Trophoblast cell (in vitro differentiated cells and primary cell): ENCODE measurements at regions not wholly inside any gene's neighbourhood (a gene's known extent, or its start where the extent isn't known, plus 50 kb on each side); places are given as distances from the start of the nearest gene placed in this dataset.

Experiments
- DNase-seq, 2 donors: peaks; one replicate each; pipeline ENCODE4 v3.0.0-alpha.2; 2016
- H2AFZ ChIP-seq: 2 replicates; pipeline ENCODE4 v1.6.1; 2013; ENCODE audit warnings: low read length, moderate library complexity, mild to moderate bottlenecking; ENCODE audit not compliant: insufficient read depth, poor library complexity
- H2AK5ac ChIP-seq: 2 replicates; pipeline ENCODE4 v1.6.1; 2013; ENCODE audit warnings: mild to moderate bottlenecking, low read length
- H2BK120ac ChIP-seq: 2 replicates; pipeline ENCODE4 v1.6.1; 2013; ENCODE audit warnings: low read length, mild to moderate bottlenecking, moderate library complexity; ENCODE audit not compliant: insufficient read depth, poor library complexity
- H2BK12ac ChIP-seq: 2 replicates; pipeline ENCODE4 v1.6.1; 2013; ENCODE audit warnings: mild to moderate bottlenecking, low read length, moderate library complexity
- H2BK5ac ChIP-seq: 2 replicates; pipeline ENCODE4 v1.6.1; 2013; ENCODE audit warnings: low read length, low read depth, moderate library complexity, mild to moderate bottlenecking; ENCODE audit not compliant: poor library complexity
- H3K14ac ChIP-seq: 2 replicates; pipeline ENCODE4 v1.6.1; 2013; ENCODE audit warnings: mild to moderate bottlenecking, low read length
- H3K18ac ChIP-seq: 2 replicates; pipeline ENCODE4 v1.6.1; 2013; ENCODE audit warnings: mild to moderate bottlenecking, low read length
- H3K23ac ChIP-seq: 2 replicates; pipeline ENCODE4 v1.6.1; 2013; ENCODE audit warnings: low read length
- H3K27ac ChIP-seq: 2 replicates; pipeline ENCODE4 v1.5.1; 2013; ENCODE audit warnings: low read depth, mild to moderate bottlenecking, inconsistent platforms, low read length, moderate library complexity
- H3K27me3 ChIP-seq: 2 replicates; pipeline ENCODE4 v1.6.1; 2013; ENCODE audit warnings: inconsistent platforms, mild to moderate bottlenecking, low read length, moderate library complexity; ENCODE audit not compliant: insufficient read depth
- H3K36me3 ChIP-seq, 2 experiments: 1 replicate in 1 of 2; 2 replicates in 1 of 2; pipeline ENCODE4 v1.6.1; 2013; ENCODE audit warnings: low read length in 2 of 2, mild to moderate bottlenecking in 2 of 2, moderate library complexity in 1 of 2; ENCODE audit not compliant: insufficient read depth in 2 of 2, control insufficient read depth in 1 of 2
- H3K4ac ChIP-seq: 2 replicates; pipeline ENCODE4 v1.6.1; 2013; ENCODE audit warnings: low read depth, mild to moderate bottlenecking, low read length, moderate library complexity
- H3K4me1 ChIP-seq, 2 experiments: 1 replicate in 1 of 2; 2 replicates in 1 of 2; pipeline ENCODE4 v1.6.1; 2013; ENCODE audit warnings: low read length in 2 of 2, mild to moderate bottlenecking in 2 of 2, moderate library complexity in 1 of 2; ENCODE audit not compliant: insufficient read depth in 2 of 2, control insufficient read depth in 1 of 2
- H3K4me2 ChIP-seq: 2 replicates; pipeline ENCODE4 v1.6.1; 2013; ENCODE audit warnings: inconsistent platforms, mild to moderate bottlenecking, low read length, moderate library complexity
- H3K4me3 ChIP-seq: 2 replicates; pipeline ENCODE4 v1.5.1; 2013; ENCODE audit warnings: mild to moderate bottlenecking, low read depth, low read length, inconsistent platforms
- H3K79me1 ChIP-seq: one replicate; pipeline ENCODE4 v1.6.1; 2013; ENCODE audit warnings: low read length
- H3K79me2 ChIP-seq: 2 replicates; pipeline ENCODE4 v1.6.1; 2013; ENCODE audit warnings: low read length, mild to moderate bottlenecking; ENCODE audit not compliant: control insufficient read depth, insufficient read depth, poor library complexity
- H3K9ac ChIP-seq: 2 replicates; pipeline ENCODE4 v1.6.1; 2013; ENCODE audit warnings: mild to moderate bottlenecking, low read length
- H3K9me3 ChIP-seq: 2 replicates; pipeline ENCODE4 v1.6.1; 2013; ENCODE audit warnings: low read depth, mild to moderate bottlenecking, control low read depth, inconsistent platforms, low read length; ENCODE audit not compliant: insufficient read depth
- H4K12ac ChIP-seq: 2 replicates; pipeline ENCODE4 v1.6.1; 2013; ENCODE audit warnings: low read depth, mild to moderate bottlenecking, low read length, moderate library complexity
- H4K8ac ChIP-seq: 2 replicates; pipeline ENCODE4 v1.6.1; 2013; ENCODE audit warnings: low read depth, mild to moderate bottlenecking, low read length, moderate library complexity
- H4K91ac ChIP-seq: one replicate; pipeline ENCODE4 v1.6.1; 2013; ENCODE audit warnings: low read depth, mild to moderate bottlenecking, low read length, moderate library complexity
- WGBS: extraction: QIAGEN DNeasy Blood & Tissue Kit; methylation state at CpG from one replicate; pipeline ENCODE4 v1.1.7; 2013; ENCODE audit warnings: missing lambda C conversion rate; ENCODE audit not compliant: insufficient read length, insufficient coverage; ENCODE audit errors: extremely low coverage; 5-methylcytosine and 5-hydroxymethylcytosine counted together

GRCh38 chr1:226482975-226483700 is 65.4 kb upstream of the STUM start:
- H3K14ac ChIP-seq: no peak overlapping the region
- no peak overlapping the region for H3K23ac ChIP-seq
- no peak overlapping the region for H2BK120ac ChIP-seq
- no peak overlapping the region for H3K9ac ChIP-seq
- H3K27me3 ChIP-seq: no peaks in the 10 kb centered on the region
- H3K4me3 ChIP-seq: no peak overlapping the region
- H3K36me3 ChIP-seq: no peaks in the 10 kb centered on the region
- no peak overlapping the region for H2BK5ac ChIP-seq
- no peak for DNase-seq
- H2BK12ac ChIP-seq: no peak overlapping the region
- H3K9me3 ChIP-seq: no peaks in the 10 kb centered on the region
- no peak overlapping the region for H3K4me2 ChIP-seq
- H2AFZ ChIP-seq: no peak overlapping the region
- no peak overlapping the region for H4K8ac ChIP-seq
- no peak overlapping the region for H3K27ac ChIP-seq
- H3K79me1 ChIP-seq: no peaks in the 10 kb centered on the region
- WGBS: no CpG with 5 or more reads among the region's 10 CpGs
- no peak overlapping the region for H2AK5ac ChIP-seq
- H4K91ac ChIP-seq: no peak overlapping the region
- no peaks in the 10 kb centered on the region for H3K79me2 ChIP-seq
- H3K18ac ChIP-seq: no peak overlapping the region
- no peak overlapping the region for H4K12ac ChIP-seq
- H3K4me1 ChIP-seq: peaks cover 0 to 2% of the 10 kb centered on the region in 2 experiments
- no peak overlapping the region for H3K4ac ChIP-seq

- no CpG with 5 or more reads among the region's 5 CpGs for WGBS
- no peaks in the 10 kb centered on the region for H3K9me3 ChIP-seq
- H2BK120ac ChIP-seq: no peak overlapping the region
- no peak overlapping the region for H4K91ac ChIP-seq
- H3K4me2 ChIP-seq: no peak overlapping the region
- no peak overlapping the region for H2AK5ac ChIP-seq
- H3K4me1 ChIP-seq: peaks cover 0 to 2% of the 10 kb centered on the region in 2 experiments
- no peak overlapping the region for H2AFZ ChIP-seq
- no peak overlapping the region for H4K12ac ChIP-seq
- no peaks in the 10 kb centered on the region for H3K27me3 ChIP-seq
- H3K79me2 ChIP-seq: no peaks in the 10 kb centered on the region
- no peak overlapping the region for H3K27ac ChIP-seq
- H3K4ac ChIP-seq: no peak overlapping the region
- H4K8ac ChIP-seq: no peak overlapping the region
- no peaks in the 10 kb centered on the region for H3K36me3 ChIP-seq
- H3K23ac ChIP-seq: no peak overlapping the region
- DNase-seq: no peak
- H3K18ac ChIP-seq: no peak overlapping the region
- H3K79me1 ChIP-seq: no peaks in the 10 kb centered on the region
- H2BK12ac ChIP-seq: no peak overlapping the region
- H3K4me3 ChIP-seq: no peak overlapping the region
- no peak overlapping the region for H3K14ac ChIP-seq
- no peak overlapping the region for H3K9ac ChIP-seq
- no peak overlapping the region for H2BK5ac ChIP-seq
Measured at GRCh38 chr1:226485192-226485591, 63.4 kb upstream of the STUM start.

- no peaks in the 10 kb centered on the region for H3K36me3 ChIP-seq
- no peak overlapping the region for H3K4me3 ChIP-seq
- no peak overlapping the region for H2BK120ac ChIP-seq
- H2BK12ac ChIP-seq: no peak overlapping the region
- no peak overlapping the region for H4K91ac ChIP-seq
- H3K27me3 ChIP-seq: no peaks in the 10 kb centered on the region
- H3K27ac ChIP-seq: no peak overlapping the region
- H4K8ac ChIP-seq: no peak overlapping the region
- no peak overlapping the region for H2BK5ac ChIP-seq
- H2AFZ ChIP-seq: no peak overlapping the region
- no peak overlapping the region for H3K9ac ChIP-seq
- H3K4me1 ChIP-seq: peaks cover 0 to 2% of the 10 kb centered on the region in 2 experiments
- H3K4me2 ChIP-seq: no peak overlapping the region
- no peak overlapping the region for H2AK5ac ChIP-seq
- DNase-seq: no peak
- H3K23ac ChIP-seq: no peak overlapping the region
- H3K9me3 ChIP-seq: no peaks in the 10 kb centered on the region
- WGBS: no CpG with 5 or more reads among the region's 1 CpG
- H3K14ac ChIP-seq: no peak overlapping the region
- no peak overlapping the region for H4K12ac ChIP-seq
- H3K4ac ChIP-seq: no peak overlapping the region
- no peaks in the 10 kb centered on the region for H3K79me2 ChIP-seq
- H3K79me1 ChIP-seq: no peaks in the 10 kb centered on the region
- H3K18ac ChIP-seq: no peak overlapping the region
Measured at GRCh38 chr1:226486161-226486560, 62.4 kb upstream of the STUM start.

GRCh38 chr1:226487921-226488320 is 60.6 kb upstream of the STUM start:
- no peak overlapping the region for H3K14ac ChIP-seq
- H3K4me2 ChIP-seq: no peak overlapping the region
- H3K79me1 ChIP-seq: no peaks in the 10 kb centered on the region
- no peak overlapping the region for H3K27ac ChIP-seq
- no peak overlapping the region for H2BK12ac ChIP-seq
- H3K18ac ChIP-seq: no peak overlapping the region
- no peak overlapping the region for H4K91ac ChIP-seq
- H2AK5ac ChIP-seq: no peak overlapping the region
- H2BK120ac ChIP-seq: no peak overlapping the region
- DNase-seq: no peak
- H2AFZ ChIP-seq: no peak overlapping the region
- no peak overlapping the region for H4K8ac ChIP-seq
- WGBS: no CpG with 5 or more reads among the region's 2 CpGs
- no peak overlapping the region for H3K23ac ChIP-seq
- H3K9me3 ChIP-seq: no peaks in the 10 kb centered on the region
- no peak overlapping the region for H3K9ac ChIP-seq
- no peak overlapping the region for H3K4ac ChIP-seq
- no peak overlapping the region for H3K4me3 ChIP-seq
- H3K27me3 ChIP-seq: no peaks in the 10 kb centered on the region
- no peak overlapping the region for H4K12ac ChIP-seq
- H3K4me1 ChIP-seq: peaks cover 0 to 1% of the 10 kb centered on the region in 2 experiments
- no peaks in the 10 kb centered on the region for H3K36me3 ChIP-seq
- H2BK5ac ChIP-seq: no peak overlapping the region
- H3K79me2 ChIP-seq: no peaks in the 10 kb centered on the region
